ENCODE measurements at regions not wholly inside any gene's neighbourhood (a gene's known extent, or its start where the extent isn't known, plus 50 kb on each side); places are given as distances from the start of the nearest gene placed in this dataset.

DNA sequence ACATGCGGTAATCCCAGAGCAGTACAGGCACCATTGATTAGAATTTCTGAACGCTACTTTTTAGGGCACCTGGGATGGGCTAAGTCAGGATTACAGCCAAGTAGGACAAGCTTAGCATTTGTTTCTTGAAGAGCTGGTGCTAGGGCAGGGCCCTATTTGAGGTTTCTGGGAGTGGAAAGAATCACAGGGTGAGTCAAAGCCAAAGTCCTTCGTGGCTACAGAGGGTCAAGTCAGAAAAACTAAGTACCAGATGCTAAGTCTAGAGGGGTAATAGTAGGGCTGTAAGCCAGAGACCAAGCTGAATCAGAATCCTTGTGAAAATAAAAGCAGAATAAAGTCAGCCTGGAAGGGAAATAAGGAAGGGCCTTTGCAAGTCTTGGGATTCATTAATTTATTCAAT lies 448.6 kb downstream of the ZIC3 start:
- intact Hi-C loops (cut with DNase I; ENCODE audit: low total_unique reads) = no loop called here
- Histone ChIP-seq H3K27me3 (no peaks in the 10 kb centered on the region), H3K4me1 (no peaks in the 10 kb centered on the region), H3K27ac (no peak overlapping the region), H3K9me3 (no peaks in the 10 kb centered on the region), H3K4me3 (no peak overlapping the region), H3K36me3 (no peaks in the 10 kb centered on the region)
- TF ChIP-seq, protein P1, sequence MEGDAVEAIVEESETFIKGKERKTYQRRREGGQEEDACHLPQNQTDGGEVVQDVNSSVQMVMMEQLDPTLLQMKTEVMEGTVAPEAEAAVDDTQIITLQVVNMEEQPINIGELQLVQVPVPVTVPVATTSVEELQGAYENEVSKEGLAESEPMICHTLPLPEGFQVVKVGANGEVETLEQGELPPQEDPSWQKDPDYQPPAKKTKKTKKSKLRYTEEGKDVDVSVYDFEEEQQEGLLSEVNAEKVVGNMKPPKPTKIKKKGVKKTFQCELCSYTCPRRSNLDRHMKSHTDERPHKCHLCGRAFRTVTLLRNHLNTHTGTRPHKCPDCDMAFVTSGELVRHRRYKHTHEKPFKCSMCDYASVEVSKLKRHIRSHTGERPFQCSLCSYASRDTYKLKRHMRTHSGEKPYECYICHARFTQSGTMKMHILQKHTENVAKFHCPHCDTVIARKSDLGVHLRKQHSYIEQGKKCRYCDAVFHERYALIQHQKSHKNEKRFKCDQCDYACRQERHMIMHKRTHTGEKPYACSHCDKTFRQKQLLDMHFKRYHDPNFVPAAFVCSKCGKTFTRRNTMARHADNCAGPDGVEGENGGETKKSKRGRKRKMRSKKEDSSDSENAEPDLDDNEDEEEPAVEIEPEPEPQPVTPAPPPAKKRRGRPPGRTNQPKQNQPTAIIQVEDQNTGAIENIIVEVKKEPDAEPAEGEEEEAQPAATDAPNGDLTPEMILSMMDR (IDR thresholded peaks at IDR 0.05) = no peak
- DNase-seq = no peak

DNA sequence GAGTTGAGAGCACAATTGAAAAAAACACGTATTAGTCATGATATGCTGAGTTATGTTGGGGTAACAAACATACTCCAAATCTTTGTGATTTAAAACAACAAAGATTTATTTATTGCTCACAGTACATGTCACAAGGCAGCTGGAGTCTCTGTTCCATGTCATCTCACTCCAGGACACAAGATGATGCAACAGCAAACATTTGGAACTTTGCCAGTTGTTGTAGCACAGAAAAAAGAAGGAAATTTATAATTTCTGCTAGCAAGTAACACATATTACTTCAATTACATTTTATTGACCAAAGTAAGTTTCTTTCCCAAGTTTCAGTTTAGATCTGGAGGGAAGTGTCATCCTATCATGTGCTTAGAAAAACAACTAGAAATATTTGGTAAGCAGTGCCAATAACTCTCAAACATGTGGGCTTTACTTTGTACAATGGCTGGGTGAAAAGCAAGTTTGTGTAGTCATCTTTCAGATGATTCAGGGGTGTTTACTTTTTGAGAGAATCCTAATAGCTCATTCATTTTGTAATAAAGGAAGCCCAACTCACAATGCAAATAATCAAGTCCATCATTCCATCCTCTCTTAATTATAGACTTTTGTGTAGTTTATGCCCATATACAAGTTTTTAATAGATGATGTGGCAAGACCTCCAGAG lies 452.3 kb downstream of the ZIC3 start:
- H3K4me1 ChIP-seq = no peaks in the 10 kb centered on the region
- no peaks in the 10 kb centered on the region for H3K36me3 ChIP-seq
- H3K4me3 ChIP-seq = no peak overlapping the region
- no peak for DNase-seq
- H3K9me3 ChIP-seq = no peaks in the 10 kb centered on the region
- no peaks in the 10 kb centered on the region for H3K27me3 ChIP-seq
- intact Hi-C loops (cut with DNase I; ENCODE audit: low total_unique reads) = no loop called here
- TF ChIP-seq, protein P1 (IDR thresholded peaks at IDR 0.05) = no peak
- H3K27ac ChIP-seq = no peak overlapping the region

DNA sequence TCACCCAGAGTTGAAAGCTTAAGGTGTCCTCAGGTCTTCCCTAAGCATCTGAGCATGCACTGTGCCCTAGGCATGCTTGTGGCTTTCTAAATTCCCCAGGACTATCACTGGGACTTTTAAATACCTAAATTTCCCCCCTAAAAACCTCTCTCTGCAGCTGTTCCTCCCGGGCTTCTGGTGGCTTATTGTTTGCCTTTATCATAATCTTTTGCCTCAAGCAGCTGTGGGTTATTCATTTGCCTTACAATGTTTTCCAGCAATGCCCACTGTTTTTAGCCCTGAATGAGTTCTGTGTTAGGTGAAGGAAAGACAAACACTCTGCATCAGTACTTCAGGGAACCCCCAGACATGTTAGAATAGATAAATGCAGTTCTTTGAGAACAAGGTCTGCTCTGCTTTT lies 455.0 kb downstream of the ZIC3 start:
- Histone ChIP-seq H3K27me3 (no peaks in the 10 kb centered on the region), H3K27ac (no peak overlapping the region), H3K4me1 (no peaks in the 10 kb centered on the region), H3K4me3 (no peak overlapping the region), H3K9me3 (no peaks in the 10 kb centered on the region), H3K36me3 (no peaks in the 10 kb centered on the region)
- no peak for DNase-seq
- intact Hi-C loops (cut with DNase I; ENCODE audit: low total_unique reads) = no loop called here
- TF ChIP-seq, protein P1 (IDR thresholded peaks at IDR 0.05) = no peak

DNA sequence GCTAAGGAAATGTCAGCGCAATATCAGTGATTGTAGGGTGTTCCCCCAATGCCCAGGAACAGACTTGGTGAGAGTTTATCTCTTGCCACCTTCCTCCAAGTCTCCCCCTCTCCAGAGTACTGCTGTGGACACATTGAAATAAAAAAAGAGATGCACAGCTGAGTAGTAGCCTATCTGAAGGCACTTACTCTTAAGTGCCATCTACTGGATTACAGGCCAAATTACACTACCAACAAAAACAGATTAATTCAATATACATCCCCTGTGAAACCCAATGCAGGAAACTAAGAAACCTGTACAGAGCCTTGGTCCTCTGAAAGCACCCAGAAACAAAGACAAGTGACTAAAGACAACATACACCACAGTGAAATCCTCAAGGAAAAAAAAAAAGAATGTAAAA lies 460.3 kb downstream of the ZIC3 start:
- intact Hi-C loops (cut with DNase I; ENCODE audit: low total_unique reads) = no loop called here
- Histone ChIP-seq H3K4me3 (no peak overlapping the region), H3K27me3 (no peaks in the 10 kb centered on the region), H3K27ac (no peak overlapping the region), H3K36me3 (no peaks in the 10 kb centered on the region), H3K4me1 (no peaks in the 10 kb centered on the region), H3K9me3 (no peaks in the 10 kb centered on the region)
- no peak for DNase-seq
- TF ChIP-seq, protein P1 (IDR thresholded peaks at IDR 0.05) = no peak

DNA sequence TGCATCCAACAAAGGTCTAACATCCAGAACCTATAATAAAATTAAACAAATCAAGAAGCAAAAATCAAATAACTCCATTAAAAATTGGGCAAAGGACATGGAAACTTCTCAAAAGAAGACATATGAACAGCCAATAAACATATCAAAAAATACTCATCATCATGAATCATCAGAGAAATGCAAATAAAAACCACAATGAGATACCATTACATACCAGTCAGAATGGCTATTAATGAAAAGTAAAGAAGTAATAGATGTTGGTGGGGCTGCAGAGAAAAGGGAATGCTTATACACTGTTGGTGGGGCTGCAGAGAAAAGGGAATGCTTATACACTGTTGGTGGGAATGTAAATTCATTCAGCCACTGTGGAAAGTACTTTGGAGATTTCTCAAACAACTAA lies 465.8 kb downstream of the ZIC3 start:
- H3K9me3 ChIP-seq = no peaks in the 10 kb centered on the region
- H3K27me3 ChIP-seq = no peaks in the 10 kb centered on the region
- TF ChIP-seq, protein P1 (IDR thresholded peaks at IDR 0.05) = no peak
- H3K27ac ChIP-seq = no peak overlapping the region
- DNase-seq = no peak
- no peak overlapping the region for H3K4me3 ChIP-seq
- intact Hi-C loops (cut with DNase I; ENCODE audit: low total_unique reads) = no loop called here
- no peaks in the 10 kb centered on the region for H3K36me3 ChIP-seq
- H3K4me1 ChIP-seq = no peaks in the 10 kb centered on the region

DNA sequence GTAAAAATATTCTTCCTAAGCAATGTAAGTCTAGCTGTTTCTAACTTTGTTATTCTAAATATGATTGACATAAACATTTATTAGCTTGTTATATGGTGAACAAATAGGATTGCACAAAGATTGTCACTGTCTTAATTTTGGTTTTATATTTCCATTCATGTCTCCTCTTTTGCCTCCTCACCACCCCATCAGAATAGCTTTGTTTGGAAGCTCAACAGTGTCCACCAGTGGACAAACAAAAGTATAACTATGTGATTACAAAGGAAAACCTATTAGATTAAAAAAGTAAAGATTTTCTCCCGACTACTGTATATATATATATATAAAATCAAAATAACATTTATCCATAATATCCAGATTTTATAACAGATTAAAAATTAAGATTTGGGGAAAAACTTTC lies 468.2 kb downstream of the ZIC3 start:
- H3K4me1 ChIP-seq = no peaks in the 10 kb centered on the region

More for the DNA sequence above, 468.2 kb downstream of the ZIC3 start:
- no peak overlapping the region for H3K27ac ChIP-seq
- no peak overlapping the region for H3K4me3 ChIP-seq
- intact Hi-C loops (cut with DNase I; ENCODE audit: low total_unique reads) = no loop called here
- H3K27me3 ChIP-seq = no peaks in the 10 kb centered on the region
- TF ChIP-seq, protein P1 (IDR thresholded peaks at IDR 0.05) = no peak
- no peaks in the 10 kb centered on the region for H3K36me3 ChIP-seq
- no peak for DNase-seq
- H3K9me3 ChIP-seq = no peaks in the 10 kb centered on the region
